GM23248 (cell line): ENCODE measurements at regions not wholly inside any gene's neighbourhood (a gene's known extent, or its start where the extent isn't known, plus 50 kb on each side); places are given as distances from the start of the nearest gene placed in this dataset.

Source experiments
- DNase-seq: peaks from one replicate; pipeline ENCODE4 v3.0.0-alpha.2; 2015
- H2AFZ ChIP-seq: fragments of 200-600 bp; sonication (generic); 2 replicates; pipeline ENCODE4 v1.6.1; 2016; ENCODE audit warnings: antibody characterized with exemption
- H3F3A ChIP-seq: fragments of 200-600 bp; sonication (generic); 2 replicates; pipeline ENCODE4 v1.6.1; 2016; ENCODE audit warnings: mild to moderate bottlenecking, antibody characterized with exemption, mixed run types; ENCODE audit not compliant: insufficient read depth
- H3K27ac ChIP-seq: fragments of 200-600 bp; sonication (generic); 2 replicates; pipeline ENCODE4 v1.5.1; 2016; ENCODE audit warnings: mild to moderate bottlenecking
- H3K27me3 ChIP-seq: fragments of 200-600 bp; sonication (generic); replicated peaks from 2 replicates; pipeline ENCODE4 v1.6.1; 2016; ENCODE audit warnings: mild to moderate bottlenecking; ENCODE audit not compliant: insufficient read depth
- H3K36me3 ChIP-seq: fragments of 200-600 bp; sonication (generic); 2 replicates; pipeline ENCODE4 v1.6.1; 2016; ENCODE audit warnings: low read depth, mild to moderate bottlenecking
- H3K4me1 ChIP-seq: fragments of 200-600 bp; sonication (generic); 2 replicates; pipeline ENCODE4 v1.6.1; 2016; ENCODE audit warnings: mild to moderate bottlenecking; ENCODE audit not compliant: insufficient read depth
- H3K4me2 ChIP-seq: fragments of 200-600 bp; sonication (generic); one replicate; pipeline ENCODE4 v1.6.1; 2016; ENCODE audit warnings: mild to moderate bottlenecking; ENCODE audit not compliant: unreplicated experiment
- H3K4me3 ChIP-seq: fragments of 200-600 bp; sonication (generic); 2 replicates; pipeline ENCODE4 v1.5.1; 2016; ENCODE audit warnings: mild to moderate bottlenecking
- H3K79me2 ChIP-seq: fragments of 200-600 bp; sonication (generic); 2 replicates; pipeline ENCODE4 v1.6.1; 2016; ENCODE audit warnings: mild to moderate bottlenecking; ENCODE audit not compliant: insufficient read depth
- H3K9ac ChIP-seq: fragments of 200-600 bp; sonication (generic); 2 replicates; pipeline ENCODE4 v1.6.1; 2016; ENCODE audit warnings: mild to moderate bottlenecking
- H3K9me2 ChIP-seq: fragments of 200-600 bp; sonication (generic); 2 replicates; pipeline ENCODE4 v1.6.1; 2016; ENCODE audit warnings: mixed run types, mild to moderate bottlenecking, moderate library complexity; ENCODE audit not compliant: insufficient read depth
- H3K9me3 ChIP-seq: fragments of 200-600 bp; sonication (generic); one replicate; pipeline ENCODE4 v1.6.1; 2017; ENCODE audit warnings: low read depth
- H4K20me1 ChIP-seq: fragments of 200-600 bp; sonication (generic); 2 replicates; pipeline ENCODE4 v1.6.0; 2016; ENCODE audit not compliant: insufficient read depth
- EZH2 ChIP-seq: fragments of 200-600 bp; sonication (generic); IDR thresholded peaks from 2 replicates; pipeline ENCODE4 v1.6.1; 2018; ENCODE audit warnings: antibody characterized with exemption, mild to moderate bottlenecking; ENCODE audit not compliant: insufficient read depth, poor library complexity, severe bottlenecking
- EZH2phosphoT487 ChIP-seq: fragments of 200-600 bp; sonication (generic); IDR thresholded peaks from 2 replicates; pipeline ENCODE4 v1.6.1; 2018; ENCODE audit warnings: antibody characterized with exemption, moderate library complexity, mild to moderate bottlenecking, low read depth; ENCODE audit not compliant: insufficient read depth
- WGBS, 2 experiments: methylation state at CpG; one replicate each; pipeline ENCODE4 v1.1.6; 2015 to 2017; ENCODE audit warnings: low lambda C conversion rate in 2 of 2, low coverage in 1 of 2; ENCODE audit errors: missing lambda C conversion rate in 2 of 2; 5-methylcytosine and 5-hydroxymethylcytosine counted together
- in situ Hi-C: fragments of 300-500 bp; cut with MboI; formaldehyde crosslinking; loops from 2 replicates; pipeline ENCODE4 v1.15.0; 2020

- 94 to 97% methylated on average over 4 of the region's 4 CpGs for WGBS, 2 experiments
- H4K20me1 ChIP-seq = no peaks in the 10 kb centered on the region
- no peak overlapping the region for H3K4me3 ChIP-seq
- H3K4me1 ChIP-seq = no peaks in the 10 kb centered on the region; the same call in 1 of the 2 replicates
- H3K79me2 ChIP-seq = no peaks in the 10 kb centered on the region
- no peaks in the 10 kb centered on the region for H3K36me3 ChIP-seq
- no peak overlapping the region for H2AFZ ChIP-seq
- no peak overlapping the region for H3K9ac ChIP-seq
- no peaks in the 10 kb centered on the region for H3K27me3 ChIP-seq
- in situ Hi-C loops = no loop called here
- TF ChIP-seq EZH2phosphoT487 = no peak
- TF ChIP-seq EZH2 = no peak
- H3K27ac ChIP-seq = no peak overlapping the region
- no peaks in the 10 kb centered on the region for H3K9me2 ChIP-seq
- no peaks in the 10 kb centered on the region for H3K9me3 ChIP-seq
- H3K4me2 ChIP-seq = no peak overlapping the region
- no peaks in the 10 kb centered on the region for H3F3A ChIP-seq
- DNase-seq = no peak
These were observed 64.8 kb upstream of the DOCK9 start for GRCh38 chr13:99042521-99043250.

GRCh38 chr13:99043831-99044231 is 66.0 kb upstream of the DOCK9 start:
- H3K9ac ChIP-seq = no peak overlapping the region
- H3K9me3 ChIP-seq = no peaks in the 10 kb centered on the region
- no peaks in the 10 kb centered on the region for H3K27me3 ChIP-seq
- no peaks in the 10 kb centered on the region for H3K36me3 ChIP-seq
- H3K27ac ChIP-seq = no peak overlapping the region
- TF ChIP-seq EZH2phosphoT487 (no peak), EZH2 (no peak)
- in situ Hi-C loops = no loop called here
- H3K4me1 ChIP-seq = no peaks in the 10 kb centered on the region; the same call in 1 of the 2 replicates
- H3K4me3 ChIP-seq = no peak overlapping the region
- no peak overlapping the region for H2AFZ ChIP-seq
- 96 to 97% methylated on average over 4 of the region's 4 CpGs for WGBS, 2 experiments
- H3K9me2 ChIP-seq = no peaks in the 10 kb centered on the region
- H3K4me2 ChIP-seq = no peak overlapping the region
- no peaks in the 10 kb centered on the region for H3F3A ChIP-seq
- no peaks in the 10 kb centered on the region for H3K79me2 ChIP-seq
- H4K20me1 ChIP-seq = no peaks in the 10 kb centered on the region
- no peak for DNase-seq

- no peaks in the 10 kb centered on the region for H3F3A ChIP-seq
- no peaks in the 10 kb centered on the region for H3K9me3 ChIP-seq
- no peak for DNase-seq
These were observed 66.9 kb upstream of the DOCK9 start for GRCh38 chr13:99044764-99045163.

DNA sequence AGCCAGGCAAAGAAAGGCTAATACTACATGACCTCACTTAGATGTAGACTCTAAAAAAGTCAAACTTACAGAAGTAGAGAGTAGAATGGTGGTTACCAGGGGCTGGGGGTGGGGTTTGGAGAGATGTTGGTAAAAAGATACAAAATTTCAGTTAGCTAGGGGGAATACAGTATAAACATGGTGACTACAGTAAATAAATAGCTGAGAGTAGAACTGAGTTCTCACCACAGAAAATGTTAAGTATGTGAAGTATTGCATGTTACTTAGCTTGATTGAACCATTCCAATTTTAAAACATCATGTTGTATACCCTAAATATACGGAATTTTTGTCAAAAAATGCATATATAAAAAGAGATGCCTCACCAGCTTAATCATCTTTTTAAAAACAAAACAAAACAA is 67.5 kb upstream of the DOCK9 start:
- Histone ChIP-seq H3K79me2 (no peaks in the 10 kb centered on the region), H3K4me3 (no peak overlapping the region), H3K4me2 (no peak overlapping the region), H3K4me1 (no peaks in the 10 kb centered on the region; the same call in 1 of the 2 replicates), H3K9ac (no peak overlapping the region), H3K36me3 (no peaks in the 10 kb centered on the region), H3K27ac (no peak overlapping the region), H2AFZ (no peak overlapping the region), H3K27me3 (no peaks in the 10 kb centered on the region), H3F3A (no peaks in the 10 kb centered on the region), H3K9me3 (no peaks in the 10 kb centered on the region), H3K9me2 (no peaks in the 10 kb centered on the region), H4K20me1 (no peaks in the 10 kb centered on the region)
- 88 to 96% methylated on average over 1 of the region's 1 CpG for WGBS, 2 experiments
- in situ Hi-C loops = no loop called here
- no peak for DNase-seq
- TF ChIP-seq EZH2 (no peak), EZH2phosphoT487 (no peak)

More at GRCh38 chr13:99044764-99045163, 66.9 kb upstream of the DOCK9 start:
- Histone ChIP-seq H2AFZ (no peak overlapping the region), H3K36me3 (no peaks in the 10 kb centered on the region), H3K27ac (no peak overlapping the region), H3K27me3 (no peaks in the 10 kb centered on the region), H3K9me2 (no peaks in the 10 kb centered on the region), H3K79me2 (no peaks in the 10 kb centered on the region), H4K20me1 (no peaks in the 10 kb centered on the region), H3K4me2 (no peak overlapping the region), H3K4me3 (no peak overlapping the region), H3K4me1 (no peaks in the 10 kb centered on the region; the same call in 1 of the 2 replicates), H3K9ac (no peak overlapping the region)
- WGBS, 2 experiments = 68 to 78% methylated on average over 4 of the region's 4 CpGs
- in situ Hi-C loops = no loop called here
- TF ChIP-seq EZH2phosphoT487 = no peak
- TF ChIP-seq EZH2 = no peak
